GM19025 (cell line): ENCODE measurements at regions not wholly inside any gene's neighbourhood (a gene's known extent, or its start where the extent isn't known, plus 50 kb on each side); places are given as distances from the start of the nearest gene placed in this dataset.

Source experiments
- ATAC-seq: cut with Tn5 transposase; IDR thresholded peaks from one replicate; pipeline ENCODE4 v1.9.1; 2021; ENCODE audit warnings: mild to moderate bottlenecking, low read depth, moderate library complexity; ENCODE audit not compliant: unreplicated experiment

- ATAC-seq: no peak
These were observed 1153.6 kb downstream of the FSTL5 start for GRCh38 chr4:161010227-161010626.
